Kidney tubule cell (primary cell): ENCODE measurements at regions not wholly inside any gene's neighbourhood (a gene's known extent, or its start where the extent isn't known, plus 50 kb on each side); places are given as distances from the start of the nearest gene placed in this dataset.
"Not testable (repeated sequence)": the region's sequence is repeated elsewhere in the genome, so short reads cannot be mapped to it uniquely, and the experiment has no call there.

Experiments
- DNase-seq: peaks from one replicate; pipeline ENCODE4 v3.0.0-alpha.2; 2018; ENCODE audit warnings: low spot score

- DNase-seq: no peak
Observed at GRCh38 chr7:131795400-131795799, 239.0 kb upstream of the PODXL start.

- no peak for DNase-seq
Observed at GRCh38 chr7:131792311-131792710, 235.9 kb upstream of the PODXL start.

- DNase-seq: no peak
Observed at GRCh38 chr7:131787101-131787500, 230.7 kb upstream of the PODXL start.

GRCh38 chr7:131786204-131786603 lies 229.8 kb upstream of the PODXL start:
- no peak for DNase-seq

DNA sequence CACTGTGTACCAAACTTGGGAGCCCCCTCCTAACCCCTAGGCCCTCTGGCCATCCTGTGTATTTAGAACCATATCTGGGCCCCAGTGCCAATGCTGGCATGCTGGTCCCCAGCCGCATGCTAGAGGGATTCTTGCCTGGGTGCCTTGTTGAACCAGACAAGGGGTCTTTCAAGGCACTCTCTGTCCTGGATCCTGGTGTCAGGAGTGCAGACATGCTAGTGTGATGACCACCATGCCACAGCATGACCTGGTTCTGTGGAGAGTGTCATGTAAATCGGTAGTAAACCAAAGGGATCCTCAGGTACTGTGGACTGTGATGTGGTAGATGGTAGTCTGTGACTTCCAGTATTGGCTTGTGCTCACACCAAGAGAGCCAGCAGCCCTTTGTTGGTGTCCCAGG lies 222.2 kb upstream of the PODXL start:
- no peak for DNase-seq

DNA sequence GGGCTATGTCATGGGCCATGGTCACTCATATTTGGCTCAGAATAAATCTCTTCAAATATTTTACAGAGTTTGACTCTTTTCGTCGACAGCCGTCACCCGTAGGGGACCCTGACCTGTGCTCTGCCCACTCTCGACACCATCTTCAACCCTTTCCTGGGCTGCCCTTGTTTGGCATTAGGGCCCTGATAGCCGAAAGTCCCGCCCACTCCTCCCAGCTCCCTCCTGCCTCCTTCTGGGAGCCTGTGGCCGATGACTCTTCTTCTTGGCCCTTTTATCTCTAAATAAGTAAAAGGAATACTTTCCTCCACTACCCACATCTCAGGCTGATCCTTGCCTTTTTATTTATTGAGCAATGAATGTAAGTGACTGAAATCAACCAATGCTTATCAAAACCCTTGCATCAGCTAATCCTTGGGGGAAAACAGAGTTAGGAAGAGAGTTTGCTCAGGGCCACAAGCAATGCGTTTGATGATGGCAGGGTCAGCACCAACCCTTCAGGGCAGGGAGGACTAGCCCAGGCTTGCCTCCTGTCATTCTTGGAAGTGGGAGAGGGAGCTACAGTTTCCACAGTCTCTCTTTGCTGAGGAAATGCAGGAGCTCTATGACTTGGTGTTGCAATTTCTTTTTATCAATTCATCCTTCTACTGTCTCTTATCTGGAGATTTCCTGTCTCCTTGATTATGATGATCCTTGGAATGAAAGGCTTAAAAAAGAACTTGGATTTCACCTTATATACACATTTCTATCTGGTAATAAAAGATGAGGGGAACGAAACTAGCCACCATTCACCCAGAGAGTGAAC lies 218.2 kb upstream of the PODXL start:
- no peak for DNase-seq

- DNase-seq: no peak
Observed at GRCh38 chr7:131773413-131773812, 217.0 kb upstream of the PODXL start.

DNA sequence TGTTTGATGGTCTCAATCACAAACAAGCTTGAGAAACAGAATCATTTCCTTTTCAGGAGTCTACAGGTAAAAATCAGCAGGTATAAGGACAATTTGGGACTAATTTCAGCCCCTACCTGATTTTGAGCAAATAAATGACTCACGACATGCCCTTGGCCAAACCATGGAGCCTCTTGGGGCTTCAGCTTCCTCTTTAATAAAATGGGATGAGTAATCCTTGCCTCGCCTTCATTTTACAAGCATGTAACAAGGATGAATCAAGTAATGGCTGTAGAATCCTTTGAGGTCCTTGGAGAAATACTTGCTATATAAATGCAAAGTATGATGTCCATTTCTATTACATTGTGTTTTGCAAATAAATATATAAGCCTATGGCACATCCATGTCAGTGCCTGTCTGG lies 212.8 kb upstream of the PODXL start:
- peak; percentile 40 for DNase-seq

DNA sequence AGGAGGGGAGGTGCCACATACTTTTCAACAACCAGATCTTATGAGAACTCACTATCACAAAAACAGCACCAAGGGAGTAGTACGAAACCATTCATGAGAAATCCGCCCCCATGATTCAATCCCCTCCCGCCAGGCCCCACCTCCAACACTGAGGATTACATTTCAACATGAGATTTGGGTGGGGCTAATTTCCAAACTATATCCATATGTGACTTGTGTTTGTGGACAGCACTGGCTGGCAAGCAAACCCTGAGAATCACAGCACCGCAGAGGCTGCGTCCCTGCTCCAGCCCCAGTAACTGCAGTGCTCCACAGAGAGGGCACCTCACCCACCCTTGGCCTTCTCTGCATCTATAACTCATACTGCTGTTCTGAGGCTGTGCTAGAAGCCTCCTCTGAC lies 211.2 kb upstream of the PODXL start:
- DNase-seq: no peak

GRCh38 chr7:131765575-131765974 lies 209.1 kb upstream of the PODXL start:
- no peak for DNase-seq

DNA sequence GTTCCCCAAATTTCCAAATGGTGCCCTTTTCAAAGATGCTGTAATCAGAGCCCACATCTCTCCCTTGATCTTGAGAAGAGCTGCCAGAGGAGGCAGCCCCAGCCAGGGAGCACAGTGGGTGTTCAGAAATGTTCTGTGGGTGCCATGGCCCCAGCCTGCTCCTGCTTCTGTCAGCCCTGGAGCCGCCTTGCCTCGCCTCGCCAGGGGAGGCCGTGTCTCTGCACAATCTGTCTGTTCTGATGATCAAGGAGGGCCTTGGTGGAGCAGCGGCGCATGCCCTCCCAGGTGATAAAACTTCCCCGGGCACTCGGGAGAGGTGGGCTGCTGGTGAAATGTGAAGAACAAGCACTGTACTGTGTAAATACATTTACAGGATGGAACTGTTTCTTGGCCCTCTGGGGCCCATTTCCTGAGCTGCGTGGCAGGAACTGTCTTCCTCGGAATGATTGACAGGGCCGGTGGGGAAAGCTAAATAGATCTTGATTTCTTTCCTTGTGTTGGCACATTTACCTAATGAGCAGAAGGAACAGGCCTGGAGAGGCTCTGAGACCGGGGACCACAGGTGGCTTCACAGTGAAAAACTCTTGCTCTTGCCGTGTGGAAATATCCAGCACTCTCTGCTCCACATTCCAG lies 207.8 kb upstream of the PODXL start:
- DNase-seq: no peak

DNA sequence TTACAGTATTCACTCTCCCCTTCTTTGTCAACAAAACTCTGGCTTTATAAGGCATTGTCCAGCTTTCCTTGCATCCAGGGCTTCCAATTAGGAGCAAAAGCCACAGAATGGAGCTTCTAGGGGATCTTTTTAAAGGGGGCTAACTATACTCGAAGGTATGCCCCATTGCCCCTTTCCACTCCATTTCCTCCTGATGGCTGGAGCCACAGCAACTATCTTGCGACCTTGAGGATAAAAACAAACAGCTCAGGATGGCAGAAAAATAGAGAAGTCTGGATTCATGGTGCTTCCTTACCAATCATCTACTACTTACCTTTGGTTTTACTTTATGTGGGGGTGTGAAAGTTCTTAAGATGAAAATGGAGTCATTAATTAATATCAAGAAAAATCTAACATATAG lies 206.3 kb upstream of the PODXL start:
- DNase-seq: no peak

DNA sequence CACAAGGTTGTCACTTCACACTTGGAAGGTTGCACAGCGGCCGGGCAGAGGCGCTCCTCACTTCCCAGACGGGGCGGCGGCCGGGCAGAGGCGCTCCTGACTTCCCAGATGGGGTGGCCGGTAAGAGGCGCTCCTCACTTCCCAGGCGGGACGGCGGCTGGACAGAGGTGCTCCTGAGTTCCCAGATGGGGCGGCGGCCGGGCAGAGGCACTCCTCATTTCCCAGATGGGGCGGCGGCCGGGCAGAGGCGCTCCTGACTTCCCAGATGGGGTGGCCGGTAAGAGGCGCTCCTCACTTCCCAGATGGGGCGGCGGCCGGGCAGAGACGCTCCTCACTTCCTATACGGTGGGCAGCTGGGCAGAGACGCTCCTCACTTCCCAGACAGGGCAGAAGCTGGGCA lies 199.4 kb upstream of the PODXL start:
- DNase-seq: not testable (repeated sequence)

GRCh38 chr7:131753620-131754222 lies 197.3 kb upstream of the PODXL start:
- peak; percentile 22 for DNase-seq

DNA sequence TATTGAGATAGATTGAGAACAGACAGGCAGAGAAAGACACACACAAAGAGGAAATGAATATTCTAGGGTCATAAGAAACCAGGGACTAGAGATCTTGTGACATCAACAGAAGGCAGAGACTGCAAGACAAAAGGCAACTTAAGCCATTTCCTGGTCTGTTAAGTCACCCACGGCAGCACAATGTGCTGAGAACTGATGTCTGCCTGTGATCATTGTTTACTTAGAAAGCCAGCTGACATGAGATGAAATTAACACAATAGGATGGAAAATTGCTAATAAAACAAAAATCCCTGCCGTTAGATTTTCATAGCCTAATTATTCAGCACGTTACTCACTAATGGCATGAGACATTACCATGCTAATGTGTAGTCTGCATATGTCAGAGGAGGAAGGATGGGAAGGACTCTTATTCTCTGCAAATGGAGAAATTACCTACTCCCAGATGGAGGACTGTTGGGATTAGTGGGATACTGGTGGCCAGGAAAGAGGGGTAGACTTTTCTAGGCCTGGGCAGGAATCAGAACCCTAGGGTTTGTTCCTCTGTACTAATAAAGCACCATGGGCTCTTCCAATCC lies 191.3 kb upstream of the PODXL start:
- no peak for DNase-seq

- peak; percentile 33 for DNase-seq
Observed at GRCh38 chr7:131745390-131746248, 189.2 kb upstream of the PODXL start.

GRCh38 chr7:131741446-131741845 lies 185.0 kb upstream of the PODXL start:
- no peak for DNase-seq

GRCh38 chr7:131737746-131738465 lies 181.5 kb upstream of the PODXL start:
- DNase-seq: no peak

DNA sequence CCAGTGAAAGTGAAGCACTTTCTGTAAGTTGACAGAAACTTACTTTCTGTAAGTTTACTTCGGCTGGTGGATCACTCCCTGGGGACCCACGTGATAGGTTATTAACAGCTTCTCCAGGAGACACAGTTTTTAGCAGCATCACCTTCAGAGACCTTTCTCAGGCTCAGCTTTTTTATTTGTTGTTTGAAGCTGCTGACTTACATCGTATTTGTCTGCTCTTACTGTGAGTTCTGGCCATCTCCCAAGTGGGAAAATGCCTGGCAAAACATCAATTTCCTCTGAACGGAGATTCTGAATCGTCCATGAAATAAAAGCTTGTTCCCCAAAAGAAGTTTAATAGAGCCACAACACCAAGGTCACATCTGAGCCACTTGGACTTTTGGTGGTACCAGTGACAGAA lies 178.7 kb upstream of the PODXL start:
- no peak for DNase-seq

GRCh38 chr7:131733604-131734003 lies 177.2 kb upstream of the PODXL start:
- DNase-seq: no peak

GRCh38 chr7:131727189-131727588 lies 170.8 kb upstream of the PODXL start:
- no peak for DNase-seq
